Tibial nerve (tissue), 4 donors: ENCODE measurements at regions not wholly inside any gene's neighbourhood (a gene's known extent, or its start where the extent isn't known, plus 50 kb on each side); places are given as distances from the start of the nearest gene placed in this dataset.
A peak's percentile ranks its signal among the peaks of the same experiment; 100 is the strongest.

Experiments
- DNase-seq, 2 donors: peaks; one replicate each; pipeline ENCODE4 v3.0.0-alpha.2; 2019; ENCODE audit warnings: low spot score in 2 of 2
- H3K27ac ChIP-seq, 4 donors: fragments of 200-600 bp; sonication (generic) in 3 of 4; one replicate each; pipeline ENCODE4 v1.5.1; 2017 to 2019; ENCODE audit warnings: mild to moderate bottlenecking in 1 of 4
- H3K27me3 ChIP-seq, 2 donors: fragments of 200-600 bp; sonication (generic) in 1 of 2; one replicate each; pipeline versions ENCODE4 v1.5.1 to v1.6.0; 2017 to 2019
- H3K36me3 ChIP-seq, 3 donors: fragments of 200-600 bp; sonication (generic); one replicate each; pipeline ENCODE4 v1.5.1; 2018 to 2019
- H3K4me1 ChIP-seq, 4 donors: fragments of 200-600 bp; sonication (generic) in 3 of 4; one replicate each; pipeline ENCODE4 v1.5.1; 2017 to 2019
- H3K4me3 ChIP-seq, 4 donors: fragments of 200-600 bp; sonication (generic) in 3 of 4; one replicate each; pipeline ENCODE4 v1.5.1; 2017 to 2019; ENCODE audit warnings: mild to moderate bottlenecking in 1 of 4, moderate library complexity in 1 of 4
- H3K9me3 ChIP-seq, 4 donors: fragments of 200-600 bp; sonication (generic) in 3 of 4; one replicate each; pipeline ENCODE4 v1.5.1; 2017 to 2019
- CTCF ChIP-seq, 5 experiments: fragments of 200-600 bp in 3 of 5; fragments of 450-650 bp in 2 of 5; sonication (generic) in 3 of 5; IDR thresholded peaks; one replicate each; pipeline ENCODE4 v1.5.1; 2016 to 2019; ENCODE audit warnings: antibody characterized with exemption in 5 of 5, mild to moderate bottlenecking in 3 of 5, moderate library complexity in 2 of 5
- EP300 ChIP-seq, 2 donors: sonication (generic); formaldehyde crosslinking; IDR thresholded peaks; one replicate each; pipeline ENCODE4 v1.6.1; 2017; ENCODE audit warnings: antibody characterized with exemption in 2 of 2, mild to moderate bottlenecking in 1 of 2
- POLR2A ChIP-seq, 2 donors: fragments of 450-650 bp; IDR thresholded peaks; one replicate each; pipeline ENCODE4 v1.6.1; 2017; ENCODE audit warnings: antibody characterized with exemption in 2 of 2, mild to moderate bottlenecking in 2 of 2, moderate library complexity in 2 of 2
- WGBS, 2 donors: methylation state at CpG; one replicate each; pipeline ENCODE4 v1.1.5; 2018; 5-methylcytosine and 5-hydroxymethylcytosine counted together

GRCh38 chr1:187477103-187477502 lies 648.4 kb downstream of the PLA2G4A start:
- H3K27ac ChIP-seq: no peak overlapping the region
- no peaks in the 10 kb centered on the region for H3K9me3 ChIP-seq
- no peak for DNase-seq
- no peaks in the 10 kb centered on the region for H3K27me3 ChIP-seq
- TF ChIP-seq EP300 (IDR thresholded peaks at IDR 0.05) (no peak), CTCF (IDR thresholded peaks at IDR 0.05) (no peak), POLR2A (IDR thresholded peaks at IDR 0.05) (no peak)
- H3K36me3 ChIP-seq: no peaks in the 10 kb centered on the region
- WGBS, 2 donors: 89 to 91% methylated on average over 2 of the region's 2 CpGs
- no peak overlapping the region for H3K4me3 ChIP-seq
- H3K4me1 ChIP-seq: no peaks in the 10 kb centered on the region

GRCh38 chr1:187477535-187477934 lies 648.8 kb downstream of the PLA2G4A start:
- TF ChIP-seq CTCF (IDR thresholded peaks at IDR 0.05) (no peak), POLR2A (IDR thresholded peaks at IDR 0.05) (no peak), EP300 (IDR thresholded peaks at IDR 0.05) (no peak)
- Histone ChIP-seq H3K27me3 (no peaks in the 10 kb centered on the region), H3K4me1 (no peaks in the 10 kb centered on the region), H3K4me3 (no peak overlapping the region), H3K36me3 (no peaks in the 10 kb centered on the region), H3K9me3 (no peaks in the 10 kb centered on the region), H3K27ac (no peak overlapping the region)
- 90 to 93% methylated on average over 4 of the region's 4 CpGs for WGBS, 2 donors
- DNase-seq: no peak

GRCh38 chr1:187481581-187482148 lies 652.9 kb downstream of the PLA2G4A start:
- H3K27me3 ChIP-seq: no peaks in the 10 kb centered on the region
- H3K36me3 ChIP-seq: no peaks in the 10 kb centered on the region
- peak overlapping the region in 1 of 4 donors; percentile 11 for H3K27ac ChIP-seq
- WGBS, 2 donors: 16 to 18% methylated on average over 10 of the region's 10 CpGs
- no peak for TF ChIP-seq CTCF (IDR thresholded peaks at IDR 0.05)
- no peak for TF ChIP-seq POLR2A (IDR thresholded peaks at IDR 0.05)
- TF ChIP-seq EP300 (IDR thresholded peaks at IDR 0.05): no peak
- no peak for DNase-seq
- H3K4me3 ChIP-seq: no peak overlapping the region
- no peaks in the 10 kb centered on the region for H3K9me3 ChIP-seq
- H3K4me1 ChIP-seq: no peaks in the 10 kb centered on the region

GRCh38 chr1:187490266-187490665 lies 661.5 kb downstream of the PLA2G4A start:
- TF ChIP-seq CTCF (IDR thresholded peaks at IDR 0.05) (no peak), POLR2A (IDR thresholded peaks at IDR 0.05) (no peak), EP300 (IDR thresholded peaks at IDR 0.05) (no peak)
- Histone ChIP-seq H3K9me3 (no peaks in the 10 kb centered on the region), H3K4me1 (no peaks in the 10 kb centered on the region), H3K27ac (no peak overlapping the region), H3K36me3 (no peaks in the 10 kb centered on the region), H3K27me3 (no peaks in the 10 kb centered on the region), H3K4me3 (no peak overlapping the region)
- WGBS, 2 donors: 55 to 56% methylated on average over 3 of the region's 3 CpGs
- DNase-seq: no peak

GRCh38 chr1:187491082-187491720 lies 662.5 kb downstream of the PLA2G4A start:
- Histone ChIP-seq H3K4me3 (no peak overlapping the region), H3K9me3 (no peaks in the 10 kb centered on the region), H3K4me1 (no peaks in the 10 kb centered on the region), H3K27me3 (no peaks in the 10 kb centered on the region), H3K36me3 (no peaks in the 10 kb centered on the region), H3K27ac (no peak overlapping the region)
- WGBS, 2 donors: 52 to 57% methylated on average over 5 of the region's 5 CpGs
- TF ChIP-seq CTCF (IDR thresholded peaks at IDR 0.05) (no peak), POLR2A (IDR thresholded peaks at IDR 0.05) (no peak), EP300 (IDR thresholded peaks at IDR 0.05) (no peak)
- DNase-seq: no peak
